A673 (cell line): ENCODE measurements at regions not wholly inside any gene's neighbourhood (a gene's known extent, or its start where the extent isn't known, plus 50 kb on each side); places are given as distances from the start of the nearest gene placed in this dataset.

Source experiments
- CTCF ChIP-seq: fragments of 300-800, 200-600 bp; sonication (generic); conservative IDR thresholded peaks from 2 replicates; pipeline ENCODE4 v1.5.1; 2017; ENCODE audit warnings: low read depth, mild to moderate bottlenecking, antibody characterized with exemption, low read length, moderate library complexity, mixed read lengths
- EZH2 ChIP-seq: fragments of 200-600 bp; sonication (generic); IDR thresholded peaks from 2 replicates; pipeline ENCODE4 v1.6.1; 2017; ENCODE audit warnings: borderline replicate concordance, low read depth, mild to moderate bottlenecking, mixed read lengths, antibody characterized with exemption, low read length; ENCODE audit not compliant: poor library complexity, severe bottlenecking

GRCh38 chr5:152933056-152933455 lies 528.0 kb upstream of the NMUR2 start:
- TF ChIP-seq CTCF = no peak
- no peak for TF ChIP-seq EZH2
